HG03378 (cell line): ENCODE measurements at regions not wholly inside any gene's neighbourhood (a gene's known extent, or its start where the extent isn't known, plus 50 kb on each side); places are given as distances from the start of the nearest gene placed in this dataset.

Experiments used
- ATAC-seq: cut with Tn5 transposase; IDR thresholded peaks from one replicate; pipeline ENCODE4 v1.9.1; 2021; ENCODE audit warnings: mild to moderate bottlenecking, moderate library complexity; ENCODE audit not compliant: unreplicated experiment

DNA sequence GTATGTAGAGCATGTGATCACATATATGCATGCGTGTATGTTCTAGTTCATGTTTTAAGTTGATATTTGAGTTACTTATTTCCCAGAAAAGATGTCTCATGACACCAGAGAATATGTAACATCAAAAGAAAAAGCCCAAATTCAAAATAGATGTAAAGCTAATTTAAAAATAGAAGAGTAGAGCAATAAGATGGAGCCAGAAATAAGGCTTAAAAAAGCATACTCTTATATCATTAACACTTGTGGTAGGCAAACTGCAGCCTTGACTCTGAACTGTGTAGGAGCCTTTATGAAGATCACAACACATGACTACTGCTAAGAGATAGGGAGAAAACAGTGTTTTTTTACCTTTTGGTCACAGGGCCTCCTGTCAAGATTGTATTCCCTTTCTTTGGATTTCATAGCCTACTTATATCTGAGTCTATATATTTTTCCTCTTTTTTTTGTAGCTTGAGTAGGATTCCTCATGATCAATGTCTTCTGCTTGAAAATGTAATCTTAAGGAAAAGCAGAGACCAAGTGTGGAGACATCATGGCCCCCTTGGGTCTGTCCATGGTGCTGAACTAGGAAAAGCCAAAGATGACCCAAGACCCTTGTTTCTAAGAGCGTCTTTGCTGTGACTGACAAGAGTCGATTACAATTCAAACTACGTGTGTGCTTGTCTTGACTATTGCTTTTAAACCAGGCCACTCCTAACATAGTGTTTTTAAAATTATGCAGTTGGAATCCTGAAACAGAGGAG, 390.4 kb downstream of the SHISA9 start:
- ATAC-seq = no peak

GRCh38 chr16:13296206-13296605, 394.8 kb downstream of the SHISA9 start:
- no peak for ATAC-seq

GRCh38 chr16:13298666-13299065, 397.3 kb downstream of the SHISA9 start:
- no peak for ATAC-seq

DNA sequence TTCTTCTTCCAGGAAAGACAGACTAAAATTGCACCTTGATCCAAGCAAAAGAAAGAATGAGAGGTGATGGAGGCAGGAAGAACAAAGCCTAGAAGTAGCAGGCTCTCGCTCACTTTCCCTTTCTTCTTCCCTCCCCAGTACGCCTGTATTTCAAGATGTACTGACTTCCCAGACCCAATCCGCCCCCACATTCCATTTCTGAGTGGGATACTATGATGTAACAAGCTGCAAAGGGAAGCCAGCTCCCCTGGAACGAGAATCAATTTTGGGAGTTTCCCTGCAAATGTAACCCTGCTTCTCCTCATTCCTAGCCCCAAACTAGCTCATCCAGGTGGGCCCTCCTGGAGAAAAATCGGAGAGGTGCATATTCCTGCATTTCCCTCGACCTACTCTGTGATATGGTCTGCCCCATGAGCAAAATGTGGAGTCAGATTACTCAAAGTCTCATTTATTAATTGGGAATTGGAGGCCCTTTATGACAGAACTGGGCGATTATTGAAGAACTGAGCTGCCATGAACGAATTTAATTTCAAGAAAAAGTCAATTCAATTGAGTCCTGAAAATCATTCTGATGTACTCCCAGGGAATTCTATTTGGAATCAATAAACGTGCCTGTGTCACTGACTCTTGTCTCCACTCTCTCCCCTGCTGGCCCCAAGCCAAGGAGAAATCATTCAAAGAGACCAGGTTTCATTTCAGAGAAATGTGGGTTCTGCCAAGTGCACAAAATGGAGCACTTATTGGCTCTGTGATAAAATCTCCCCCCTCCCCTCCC, 398.9 kb downstream of the SHISA9 start:
- ATAC-seq = no peak

GRCh38 chr16:13305019-13305755, 403.8 kb downstream of the SHISA9 start:
- ATAC-seq = no peak

DNA sequence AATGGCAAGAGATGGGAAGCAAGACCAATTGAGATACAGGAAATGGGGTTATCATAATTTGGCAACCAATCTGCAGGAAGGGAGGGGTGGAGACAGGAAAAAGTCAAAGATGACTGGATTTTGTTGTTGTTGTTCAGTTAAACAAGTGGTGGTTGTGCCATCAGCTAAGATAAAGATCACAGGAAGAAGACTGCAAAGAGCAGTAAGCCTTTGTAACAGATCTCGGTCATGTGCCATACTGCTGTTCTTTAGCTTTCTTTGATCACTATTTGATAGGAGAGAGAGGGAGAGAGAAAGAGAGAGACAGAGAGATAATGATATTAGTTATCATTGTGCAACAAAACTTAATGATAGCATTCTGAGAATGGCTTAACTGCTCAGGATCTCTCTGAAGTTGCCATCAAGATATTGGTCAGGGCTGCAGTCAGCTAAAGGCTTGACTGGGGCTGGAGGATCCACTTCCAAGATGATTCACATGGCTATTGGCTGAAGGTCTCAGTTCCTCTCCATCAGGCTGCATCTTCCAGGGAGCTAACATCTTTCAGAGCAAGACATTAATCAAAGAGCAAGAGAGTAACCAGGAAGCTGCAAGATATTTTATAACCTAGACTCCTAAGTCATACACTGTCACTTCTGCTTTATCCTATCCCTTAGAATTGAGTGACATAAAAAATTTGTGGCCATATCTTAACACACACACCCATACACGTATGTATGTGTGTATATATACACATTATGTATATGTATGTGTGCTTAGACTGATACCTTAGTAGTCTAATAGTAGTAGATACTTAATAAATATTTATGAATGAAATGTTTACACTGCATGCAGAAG, 405.0 kb downstream of the SHISA9 start:
- ATAC-seq = no peak

GRCh38 chr16:13307255-13307654, 405.9 kb downstream of the SHISA9 start:
- ATAC-seq = no peak

DNA sequence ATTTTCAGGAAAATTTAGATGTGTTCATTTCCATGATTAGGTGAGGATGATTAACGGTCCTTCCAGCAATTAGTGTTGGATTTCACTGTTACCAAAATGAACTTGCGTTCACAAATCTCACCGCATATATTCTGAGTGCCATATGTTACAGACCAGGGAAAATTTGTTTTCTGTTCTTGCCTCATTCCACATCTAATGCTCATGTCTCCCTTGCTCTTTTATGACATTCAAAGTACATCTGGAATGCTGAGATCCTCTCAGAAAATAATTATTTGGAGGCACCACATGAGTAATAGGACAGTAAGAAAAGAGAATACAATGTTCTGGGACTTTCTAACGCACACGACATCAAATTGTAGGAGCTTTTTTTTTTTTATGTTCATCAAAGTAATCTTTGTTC, 406.5 kb downstream of the SHISA9 start:
- no peak for ATAC-seq

DNA sequence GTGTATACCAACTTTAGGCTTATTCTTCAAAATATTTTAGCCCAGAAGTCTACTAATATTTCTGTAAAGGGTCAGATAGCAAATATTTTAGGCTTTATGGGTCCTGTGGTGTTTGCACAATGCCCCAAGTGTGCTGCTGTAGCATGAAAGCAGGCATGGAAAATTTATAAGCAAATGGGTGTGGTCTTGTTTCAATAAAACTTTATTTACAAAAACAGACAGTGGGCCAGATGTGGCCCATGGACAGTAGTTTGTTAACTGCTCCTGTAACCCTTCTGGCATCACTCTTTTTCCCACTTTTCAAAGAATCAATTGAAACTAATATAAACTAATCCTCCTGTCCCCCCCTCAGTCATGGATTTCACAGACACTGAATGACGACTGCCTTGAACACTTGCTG, 410.7 kb downstream of the SHISA9 start:
- ATAC-seq = no peak

DNA sequence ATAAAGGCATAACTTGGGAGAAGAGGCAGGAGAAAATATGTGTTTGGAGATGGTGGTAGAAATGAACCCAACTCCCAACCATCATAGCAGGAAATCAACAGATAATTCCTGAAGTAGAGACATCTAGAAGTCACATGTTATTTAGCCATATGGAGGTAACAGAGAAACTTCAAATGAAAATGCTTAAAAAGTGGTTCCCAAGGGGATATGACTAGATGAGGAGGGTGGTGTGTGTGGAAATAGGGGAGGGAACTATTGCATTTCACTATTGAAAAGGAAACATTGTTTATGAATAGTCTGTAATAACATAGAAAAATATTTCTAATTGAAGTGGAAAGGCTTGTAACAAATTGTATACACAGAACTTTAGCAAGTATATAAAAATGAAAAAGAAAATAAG, 412.0 kb downstream of the SHISA9 start:
- ATAC-seq = no peak

GRCh38 chr16:13314633-13315032, 413.2 kb downstream of the SHISA9 start:
- no peak for ATAC-seq

- ATAC-seq = no peak
Observed at GRCh38 chr16:13315642-13316427, 414.4 kb downstream of the SHISA9 start.

- ATAC-seq = no peak
Observed at GRCh38 chr16:13322336-13322735, 420.9 kb downstream of the SHISA9 start.

- no peak for ATAC-seq
Observed at GRCh38 chr16:13324851-13325250, 423.5 kb downstream of the SHISA9 start.

- no peak for ATAC-seq
Observed at GRCh38 chr16:13325396-13325795, 424.0 kb downstream of the SHISA9 start.

DNA sequence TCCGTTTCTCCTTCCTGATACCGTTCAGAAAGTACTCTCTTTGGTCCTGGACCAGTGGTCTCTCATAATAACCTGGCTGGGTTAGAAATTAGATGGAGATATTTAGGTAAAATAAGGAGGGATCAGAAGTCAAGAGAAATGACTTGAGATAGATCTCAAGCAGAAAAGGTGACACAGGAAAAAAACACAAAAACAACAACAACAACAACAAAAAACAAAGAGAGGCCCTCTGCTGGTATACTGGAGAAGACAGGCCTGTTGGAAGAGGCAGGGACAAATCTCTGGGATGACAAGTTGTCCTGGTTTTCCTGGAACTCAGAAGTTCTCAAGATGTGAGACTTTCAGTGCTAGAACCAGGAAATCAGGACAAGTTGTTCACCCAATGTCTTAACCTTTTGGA, 430.5 kb downstream of the SHISA9 start:
- ATAC-seq = no peak

GRCh38 chr16:13332713-13333255, 431.4 kb downstream of the SHISA9 start:
- no peak for ATAC-seq

DNA sequence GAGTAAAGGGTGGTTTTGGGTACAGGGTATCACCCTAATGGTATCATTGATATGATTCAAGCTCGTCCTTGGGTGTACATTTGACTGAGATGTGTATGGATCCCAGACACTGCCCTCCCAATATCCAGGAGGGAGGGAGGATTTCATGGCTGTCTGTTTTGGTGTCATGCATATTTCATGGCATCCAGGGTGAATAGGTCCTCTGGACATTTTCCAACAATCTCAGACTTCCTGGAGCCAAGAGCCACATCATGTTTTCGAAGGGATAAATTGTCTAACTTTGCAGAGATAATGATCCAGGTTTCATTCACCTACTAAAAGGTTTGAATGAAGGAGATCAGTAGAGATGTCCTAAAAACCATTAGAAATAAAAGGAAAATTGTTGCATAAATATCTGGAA, 431.9 kb downstream of the SHISA9 start:
- no peak for ATAC-seq

DNA sequence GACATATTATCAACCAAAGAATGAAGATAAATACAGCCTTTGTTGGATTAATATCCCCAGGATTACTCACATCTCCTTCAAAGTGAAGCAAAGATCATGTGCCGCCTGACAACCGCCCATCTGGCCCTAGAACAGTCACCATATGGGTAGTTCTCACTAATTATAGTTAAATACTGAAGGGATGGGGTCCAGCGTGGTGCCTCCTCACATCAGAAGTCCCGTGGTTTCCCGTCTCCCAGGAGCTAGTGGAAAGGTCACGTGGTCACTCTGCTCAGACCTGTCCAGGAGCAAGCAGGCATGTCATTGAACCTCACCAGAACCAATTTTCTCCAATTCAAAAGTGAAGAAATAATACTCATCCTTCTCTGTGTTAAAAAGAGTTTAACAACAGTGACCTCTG, 434.5 kb downstream of the SHISA9 start:
- no peak for ATAC-seq

DNA sequence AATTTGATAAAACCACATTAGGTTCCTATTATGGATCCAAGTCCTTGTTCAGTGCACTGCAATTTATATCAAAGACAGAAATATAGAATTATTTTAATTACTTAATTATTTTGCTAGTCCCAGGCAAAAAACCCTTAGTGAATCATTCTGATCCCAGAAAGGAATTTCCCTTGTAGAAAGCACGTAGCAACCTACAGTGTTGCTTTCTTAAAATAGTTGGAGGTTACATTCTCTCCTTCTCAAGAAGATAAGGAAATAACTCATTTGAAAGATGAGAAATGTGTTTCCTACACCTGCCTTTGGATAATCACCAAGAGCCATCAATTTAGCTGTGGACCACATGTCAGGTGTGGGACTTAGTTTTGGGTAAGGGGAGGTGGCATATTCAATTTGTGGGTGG, 434.9 kb downstream of the SHISA9 start:
- no peak for ATAC-seq
